HUES64 (cell line): ENCODE measurements at regions not wholly inside any gene's neighbourhood (a gene's known extent, or its start where the extent isn't known, plus 50 kb on each side); places are given as distances from the start of the nearest gene placed in this dataset.

Experiments used
- H3K27ac ChIP-seq: 2 replicates; pipeline ENCODE4 v1.7.0; 2013; ENCODE audit warnings: low read depth, low read length, inconsistent platforms
- H3K27me3 ChIP-seq: 2 replicates; pipeline ENCODE4 v1.6.1; 2013; ENCODE audit warnings: mild to moderate bottlenecking, low read length; ENCODE audit not compliant: insufficient read depth
- H3K36me3 ChIP-seq: 2 replicates; pipeline ENCODE4 v1.6.1; 2013; ENCODE audit warnings: mild to moderate bottlenecking, low read length; ENCODE audit not compliant: insufficient read depth
- H3K4me1 ChIP-seq: 2 replicates; pipeline ENCODE4 v1.6.1; 2013; ENCODE audit warnings: mild to moderate bottlenecking, low read length, moderate library complexity; ENCODE audit not compliant: insufficient read depth
- H3K4me3 ChIP-seq: 2 replicates; pipeline ENCODE4 v1.5.1; 2013; ENCODE audit warnings: mild to moderate bottlenecking, low read length, moderate library complexity
- H3K9ac ChIP-seq: 2 replicates; pipeline ENCODE4 v1.6.1; 2013; ENCODE audit warnings: mild to moderate bottlenecking, low read depth, low read length
- H3K9me3 ChIP-seq: 2 replicates; pipeline ENCODE4 v1.6.1; 2013; ENCODE audit warnings: low read depth, low read length; ENCODE audit not compliant: insufficient read depth
- WGBS: fragments of 150-250, 120-280 bp; methylation state at CpG from one replicate; pipeline ENCODE4 v1.1.7; 2013; ENCODE audit warnings: missing lambda C conversion rate; 5-methylcytosine and 5-hydroxymethylcytosine counted together

DNA sequence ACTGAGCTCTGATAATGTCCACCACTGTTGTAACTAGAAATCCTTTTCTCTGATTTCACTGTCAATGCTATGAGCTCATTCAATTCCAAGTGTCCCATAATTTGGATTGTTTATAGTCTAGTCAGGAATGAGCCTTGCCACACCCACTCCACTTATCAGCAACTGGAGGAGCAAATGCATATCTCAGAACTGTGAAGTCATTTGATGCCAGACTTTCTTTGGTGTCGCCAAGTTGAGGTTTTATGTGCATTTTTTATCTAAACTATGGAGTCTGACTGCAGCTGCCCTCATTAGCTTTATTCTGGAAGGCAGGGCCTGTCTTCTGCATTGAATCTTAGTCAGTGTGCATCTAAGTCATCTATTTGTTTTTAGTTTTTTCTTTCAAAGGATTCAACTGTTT lies 361.3 kb downstream of the PMP22 start:
- Histone ChIP-seq H3K4me3 (no peak overlapping the region), H3K4me1 (no peaks in the 10 kb centered on the region), H3K36me3 (no peaks in the 10 kb centered on the region), H3K27ac (no peak overlapping the region), H3K27me3 (no peaks in the 10 kb centered on the region), H3K9me3 (no peaks in the 10 kb centered on the region), H3K9ac (no peak overlapping the region)
- 93% methylated on average over 1 of the region's 1 CpG for WGBS

DNA sequence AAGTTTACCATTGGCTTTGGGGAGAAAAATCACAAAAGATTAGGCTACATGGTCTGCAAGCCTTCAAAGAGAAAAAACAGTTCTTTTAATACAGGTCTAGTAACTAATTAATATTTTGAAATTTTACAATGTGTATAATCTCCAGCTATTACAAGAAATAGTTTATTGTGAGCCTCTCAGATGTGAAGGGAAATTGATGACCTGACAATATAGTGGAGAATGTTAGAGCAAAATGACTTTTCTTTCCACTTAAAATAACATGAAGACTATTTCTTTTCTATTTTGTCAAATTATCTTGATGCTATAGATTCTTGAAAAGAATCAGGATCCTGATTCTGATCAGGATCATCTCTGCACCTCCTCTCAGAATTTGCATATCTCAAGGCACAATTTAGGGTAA lies 362.3 kb downstream of the PMP22 start:
- no peaks in the 10 kb centered on the region for H3K9me3 ChIP-seq
- no peaks in the 10 kb centered on the region for H3K36me3 ChIP-seq
- H3K27ac ChIP-seq, result no peak overlapping the region
- H3K4me3 ChIP-seq, result no peak overlapping the region
- H3K27me3 ChIP-seq, result no peaks in the 10 kb centered on the region
- H3K9ac ChIP-seq, result no peak overlapping the region
- H3K4me1 ChIP-seq, result no peaks in the 10 kb centered on the region

- Histone ChIP-seq H3K4me3 (no peak overlapping the region), H3K4me1 (no peaks in the 10 kb centered on the region), H3K9me3 (no peaks in the 10 kb centered on the region), H3K9ac (no peak overlapping the region), H3K27ac (no peak overlapping the region), H3K27me3 (no peaks in the 10 kb centered on the region), H3K36me3 (no peaks in the 10 kb centered on the region)
- WGBS, result 92% methylated on average over 3 of the region's 3 CpGs
Observed at GRCh38 chr17:14902297-14902696, 362.8 kb downstream of the PMP22 start.

- H3K36me3 ChIP-seq, result no peaks in the 10 kb centered on the region
- no peak overlapping the region for H3K27ac ChIP-seq
- H3K9me3 ChIP-seq, result no peaks in the 10 kb centered on the region
- H3K4me3 ChIP-seq, result no peak overlapping the region
- 93% methylated on average over 2 of the region's 2 CpGs for WGBS
- no peaks in the 10 kb centered on the region for H3K27me3 ChIP-seq
- no peaks in the 10 kb centered on the region for H3K4me1 ChIP-seq
- no peak overlapping the region for H3K9ac ChIP-seq
Observed at GRCh38 chr17:14901376-14901775, 363.8 kb downstream of the PMP22 start.

GRCh38 chr17:14886200-14886739 lies 378.9 kb downstream of the PMP22 start:
- H3K4me3 ChIP-seq, result no peak overlapping the region
- no peaks in the 10 kb centered on the region for H3K36me3 ChIP-seq
- no peak overlapping the region for H3K27ac ChIP-seq
- no peaks in the 10 kb centered on the region for H3K4me1 ChIP-seq
- no peaks in the 10 kb centered on the region for H3K27me3 ChIP-seq
- 94% methylated on average over 2 of the region's 2 CpGs for WGBS
- H3K9me3 ChIP-seq, result peaks cover 25% of the 10 kb centered on the region
- H3K9ac ChIP-seq, result no peak overlapping the region

DNA sequence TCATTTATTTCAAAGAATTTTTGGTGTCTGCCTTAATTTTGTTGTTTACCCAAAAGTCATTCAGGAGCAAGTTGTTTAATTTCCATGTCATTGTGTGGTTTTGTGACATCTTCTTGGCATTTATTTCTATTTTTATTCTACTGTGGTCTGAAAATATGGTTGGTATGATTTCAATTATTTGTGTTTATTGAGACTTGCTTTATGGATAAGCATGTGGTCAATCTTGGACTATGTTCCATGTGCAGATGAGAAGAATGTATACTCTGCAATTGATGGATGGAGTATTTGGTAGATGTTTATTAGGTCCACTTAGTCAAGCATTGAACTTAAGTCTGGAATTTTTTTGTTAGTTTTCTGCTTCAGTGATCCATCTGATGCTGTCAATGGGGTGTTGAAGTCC lies 383.0 kb downstream of the PMP22 start:
- H3K9me3 ChIP-seq, result peaks cover 12% of the 10 kb centered on the region
- no peak overlapping the region for H3K27ac ChIP-seq
- no peak overlapping the region for H3K4me3 ChIP-seq
- H3K27me3 ChIP-seq, result no peaks in the 10 kb centered on the region
- no peaks in the 10 kb centered on the region for H3K36me3 ChIP-seq
- no peak overlapping the region for H3K9ac ChIP-seq
- H3K4me1 ChIP-seq, result no peaks in the 10 kb centered on the region

DNA sequence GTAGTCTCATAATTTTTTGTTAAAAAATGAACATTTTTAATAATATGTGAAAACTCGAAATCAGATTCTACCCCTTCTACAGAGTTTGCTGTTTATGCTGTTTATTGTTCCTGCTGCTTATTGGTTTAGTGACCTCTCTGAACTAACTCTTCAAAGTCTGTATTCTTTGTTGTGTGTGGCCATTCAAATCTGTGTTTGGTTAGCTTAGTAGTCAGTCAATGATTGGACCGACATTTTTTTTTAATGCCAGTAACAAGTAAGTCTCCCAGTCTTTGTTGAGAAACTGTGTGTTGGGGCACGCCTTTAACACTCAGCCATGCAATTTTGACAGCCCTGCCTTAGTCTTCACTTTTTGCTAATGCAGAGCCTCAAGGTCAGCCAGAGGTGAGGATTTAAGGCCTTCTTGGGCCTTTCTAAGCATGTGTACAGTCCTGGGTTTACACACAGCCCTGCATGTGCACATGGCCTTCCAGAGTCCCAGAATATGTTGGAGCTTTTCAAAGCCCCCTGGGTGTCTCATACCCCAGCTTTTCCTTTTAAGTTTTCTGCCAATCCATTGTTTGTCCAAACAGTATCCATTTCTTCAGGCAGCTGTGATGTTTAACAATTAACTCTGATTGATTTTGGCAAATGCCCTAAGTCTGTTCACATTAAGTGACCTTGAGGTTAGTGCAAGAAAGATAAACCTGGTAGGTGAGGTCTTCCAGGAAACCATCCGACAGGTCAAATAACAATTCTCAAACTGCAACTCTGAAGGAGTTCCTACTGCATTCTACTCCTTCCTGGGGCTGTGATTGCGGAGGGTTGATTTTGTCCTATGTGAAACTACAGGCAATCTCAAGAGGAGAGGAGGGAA lies 389.3 kb downstream of the PMP22 start:
- Histone ChIP-seq H3K9me3 (no peaks in the 10 kb centered on the region), H3K4me3 (no peak overlapping the region), H3K36me3 (no peaks in the 10 kb centered on the region), H3K27me3 (no peaks in the 10 kb centered on the region), H3K4me1 (no peaks in the 10 kb centered on the region), H3K27ac (no peak overlapping the region), H3K9ac (no peak overlapping the region)
- WGBS, result 95% methylated on average over 3 of the region's 5 CpGs

GRCh38 chr17:14873996-14874395 lies 391.1 kb downstream of the PMP22 start:
- H3K27ac ChIP-seq, result no peak overlapping the region
- H3K27me3 ChIP-seq, result no peaks in the 10 kb centered on the region
- WGBS, result 96% methylated on average over 4 of the region's 4 CpGs
- no peaks in the 10 kb centered on the region for H3K4me1 ChIP-seq
- H3K4me3 ChIP-seq, result no peak overlapping the region
- H3K9me3 ChIP-seq, result no peaks in the 10 kb centered on the region
- no peaks in the 10 kb centered on the region for H3K36me3 ChIP-seq
- H3K9ac ChIP-seq, result no peak overlapping the region

- Histone ChIP-seq H3K27me3 (no peaks in the 10 kb centered on the region), H3K9me3 (no peaks in the 10 kb centered on the region), H3K27ac (no peak overlapping the region), H3K4me3 (no peak overlapping the region), H3K9ac (no peak overlapping the region), H3K4me1 (no peaks in the 10 kb centered on the region), H3K36me3 (no peaks in the 10 kb centered on the region)
- WGBS, result 95% methylated on average over 3 of the region's 3 CpGs
Observed at GRCh38 chr17:14873540-14873939, 391.6 kb downstream of the PMP22 start.

DNA sequence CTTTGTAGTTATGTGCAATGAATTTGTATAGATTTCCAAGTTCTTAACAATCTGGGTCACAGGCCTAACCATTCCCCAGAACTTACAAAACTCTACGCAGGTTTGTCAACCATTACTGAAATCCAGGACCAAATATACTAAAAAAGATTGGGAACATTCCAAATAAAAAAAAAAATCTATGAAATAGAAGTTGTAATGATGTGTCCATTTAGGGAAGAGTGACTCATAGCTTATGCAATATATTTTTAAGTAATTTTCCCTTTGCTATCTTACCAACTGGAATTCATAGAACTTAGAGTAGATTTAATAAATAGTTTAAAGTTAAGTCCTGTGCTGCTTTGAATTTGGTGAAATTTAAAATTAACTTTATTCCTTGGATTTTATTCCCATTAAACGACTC lies 393.2 kb downstream of the PMP22 start:
- no peaks in the 10 kb centered on the region for H3K9me3 ChIP-seq
- WGBS, result 84% methylated on average over 2 of the region's 2 CpGs
- no peaks in the 10 kb centered on the region for H3K4me1 ChIP-seq
- H3K9ac ChIP-seq, result no peak overlapping the region
- H3K27me3 ChIP-seq, result no peaks in the 10 kb centered on the region
- H3K36me3 ChIP-seq, result no peaks in the 10 kb centered on the region
- no peak overlapping the region for H3K4me3 ChIP-seq
- no peak overlapping the region for H3K27ac ChIP-seq

DNA sequence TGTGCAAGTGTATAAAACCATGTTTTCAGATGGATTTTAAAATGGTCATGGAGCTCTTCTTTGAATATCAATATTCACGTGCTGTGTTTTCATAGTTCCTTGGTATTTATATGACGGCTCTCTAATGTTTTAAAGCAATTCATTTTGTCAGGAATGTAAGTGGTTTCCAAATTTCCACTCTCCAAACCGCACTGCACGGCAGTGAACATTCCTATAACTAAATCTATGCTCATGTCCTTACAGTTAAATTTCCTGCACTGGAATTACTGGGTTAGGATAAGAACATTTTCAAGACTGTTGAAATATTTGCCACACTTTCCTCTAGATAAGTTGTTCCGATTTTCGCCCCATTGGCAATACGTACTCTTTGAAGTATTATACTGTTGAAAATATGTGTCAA lies 398.9 kb downstream of the PMP22 start:
- Histone ChIP-seq H3K36me3 (no peaks in the 10 kb centered on the region), H3K4me1 (no peaks in the 10 kb centered on the region), H3K9ac (no peak overlapping the region), H3K4me3 (no peak overlapping the region), H3K9me3 (no peaks in the 10 kb centered on the region), H3K27me3 (no peaks in the 10 kb centered on the region), H3K27ac (no peak overlapping the region)
- 97% methylated on average over 4 of the region's 7 CpGs for WGBS

DNA sequence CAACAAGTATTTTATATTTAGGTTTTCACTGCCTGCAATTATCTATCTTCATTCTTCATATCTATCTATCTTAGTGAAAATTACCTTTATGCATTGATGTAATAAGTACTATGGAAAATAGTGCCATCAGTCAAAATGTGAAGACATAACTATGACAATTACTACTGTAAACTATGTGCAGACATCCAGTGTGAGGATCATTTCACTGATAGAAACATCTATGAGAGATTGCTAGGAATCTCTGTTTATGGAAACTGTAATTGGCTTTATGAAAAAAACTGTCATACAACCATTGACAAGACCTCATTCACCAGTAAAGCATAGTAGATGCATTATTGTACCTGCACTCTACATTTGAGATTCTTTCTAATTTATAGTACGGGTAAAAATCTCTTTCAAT lies 401.0 kb downstream of the PMP22 start:
- Histone ChIP-seq H3K9me3 (no peaks in the 10 kb centered on the region), H3K27ac (no peak overlapping the region), H3K9ac (no peak overlapping the region), H3K36me3 (no peaks in the 10 kb centered on the region), H3K4me1 (no peaks in the 10 kb centered on the region), H3K4me3 (no peak overlapping the region), H3K27me3 (no peaks in the 10 kb centered on the region)
- WGBS, result no CpG with 5 or more reads among the region's 1 CpG
